ENCODE measurements at regions not wholly inside any gene's neighbourhood (a gene's known extent, or its start where the extent isn't known, plus 50 kb on each side); places are given as distances from the start of the nearest gene placed in this dataset.

GRCh38 chr10:57507788-57508187 is 759.9 kb downstream of the IPMK start:
- Histone ChIP-seq H3K9ac (ENCODE audit: low read length) (no peak overlapping the region), H4K20me1 (ENCODE audit: insufficient read depth, low read length) (no peaks in the 10 kb centered on the region), H3K36me3 (replicated peaks; ENCODE audit: low read depth, low read length) (no peaks in the 10 kb centered on the region), H3K4me2 (ENCODE audit: low read length) (no peak overlapping the region), H3K27ac (ENCODE audit: low read length) (no peak overlapping the region), H3K27me3 (ENCODE audit: low read depth, low read length) (no peaks in the 10 kb centered on the region), H2AFZ (ENCODE audit: low read depth, low read length) (no peak overlapping the region), H3K4me3 (ENCODE audit: low read length) (no peak overlapping the region), H3K9me3 (ENCODE audit: insufficient read depth, low read length) (no peaks in the 10 kb centered on the region), H3K79me2 (ENCODE audit: low read length) (no peaks in the 10 kb centered on the region), H3K4me1 (ENCODE audit: low read length) (no peaks in the 10 kb centered on the region)
- TF ChIP-seq CTCF (IDR thresholded peaks at IDR 0.05; ENCODE audit: low read depth, low read length) (no peak), EZH2phosphoT487 (IDR thresholded peaks at IDR 0.05; ENCODE audit: low read depth) (no peak)

GRCh38 chr10:57506414-57507094 is 761.1 kb downstream of the IPMK start:
- no peaks in the 10 kb centered on the region for H3K27me3 ChIP-seq (ENCODE audit: low read depth, low read length)
- H3K27ac ChIP-seq (ENCODE audit: low read length) = no peak overlapping the region
- no peaks in the 10 kb centered on the region for H3K4me1 ChIP-seq (ENCODE audit: low read length)
- no peaks in the 10 kb centered on the region for H3K9me3 ChIP-seq (ENCODE audit: insufficient read depth, low read length)
- no peaks in the 10 kb centered on the region for H4K20me1 ChIP-seq (ENCODE audit: insufficient read depth, low read length)
- no peak overlapping the region for H3K9ac ChIP-seq (ENCODE audit: low read length)
- H3K4me3 ChIP-seq (ENCODE audit: low read length) = no peak overlapping the region
- no peaks in the 10 kb centered on the region for H3K36me3 ChIP-seq (replicated peaks; ENCODE audit: low read depth, low read length)
- no peak for TF ChIP-seq EZH2phosphoT487 (IDR thresholded peaks at IDR 0.05; ENCODE audit: low read depth)
- no peak for TF ChIP-seq CTCF (IDR thresholded peaks at IDR 0.05; ENCODE audit: low read depth, low read length)
- no peaks in the 10 kb centered on the region for H3K79me2 ChIP-seq (ENCODE audit: low read length)
- H3K4me2 ChIP-seq (ENCODE audit: low read length) = no peak overlapping the region
- H2AFZ ChIP-seq (ENCODE audit: low read depth, low read length) = no peak overlapping the region

- Histone ChIP-seq H3K4me2 (ENCODE audit: low read length) (no peak overlapping the region), H2AFZ (ENCODE audit: low read depth, low read length) (no peak overlapping the region), H3K36me3 (replicated peaks; ENCODE audit: low read depth, low read length) (no peaks in the 10 kb centered on the region), H3K4me3 (ENCODE audit: low read length) (no peak overlapping the region), H3K4me1 (ENCODE audit: low read length) (no peaks in the 10 kb centered on the region), H4K20me1 (ENCODE audit: insufficient read depth, low read length) (no peaks in the 10 kb centered on the region), H3K9ac (ENCODE audit: low read length) (no peak overlapping the region), H3K27me3 (ENCODE audit: low read depth, low read length) (no peaks in the 10 kb centered on the region), H3K9me3 (ENCODE audit: insufficient read depth, low read length) (no peaks in the 10 kb centered on the region), H3K79me2 (ENCODE audit: low read length) (no peaks in the 10 kb centered on the region), H3K27ac (ENCODE audit: low read length) (no peak overlapping the region)
- TF ChIP-seq EZH2phosphoT487 (IDR thresholded peaks at IDR 0.05; ENCODE audit: low read depth) (no peak), CTCF (IDR thresholded peaks at IDR 0.05; ENCODE audit: low read depth, low read length) (no peak)
Observed at GRCh38 chr10:57494486-57494885, 773.2 kb downstream of the IPMK start.

GRCh38 chr10:57482259-57482658 is 785.4 kb downstream of the IPMK start:
- Histone ChIP-seq H4K20me1 (ENCODE audit: insufficient read depth, low read length) (no peaks in the 10 kb centered on the region), H3K27ac (ENCODE audit: low read length) (no peak overlapping the region), H3K36me3 (replicated peaks; ENCODE audit: low read depth, low read length) (no peaks in the 10 kb centered on the region), H3K79me2 (ENCODE audit: low read length) (no peaks in the 10 kb centered on the region), H3K4me3 (ENCODE audit: low read length) (no peak overlapping the region), H3K27me3 (ENCODE audit: low read depth, low read length) (no peaks in the 10 kb centered on the region), H3K4me2 (ENCODE audit: low read length) (no peak overlapping the region), H3K4me1 (ENCODE audit: low read length) (no peaks in the 10 kb centered on the region), H3K9me3 (ENCODE audit: insufficient read depth, low read length) (no peaks in the 10 kb centered on the region), H2AFZ (ENCODE audit: low read depth, low read length) (no peak overlapping the region), H3K9ac (ENCODE audit: low read length) (no peak overlapping the region)
- TF ChIP-seq EZH2phosphoT487 (IDR thresholded peaks at IDR 0.05; ENCODE audit: low read depth) (no peak), CTCF (IDR thresholded peaks at IDR 0.05; ENCODE audit: low read depth, low read length) (no peak)

Data from OCI-LY3 (cell line).